Mucosa of descending colon (tissue), 3 donors: ENCODE measurements at regions not wholly inside any gene's neighbourhood (a gene's known extent, or its start where the extent isn't known, plus 50 kb on each side); places are given as distances from the start of the nearest gene placed in this dataset.

Experiments
- ATAC-seq: fragments of 200-7000 bp; cut with Tn5 transposase; one replicate; pipeline ENCODE4 v1.9.1; 2020; ENCODE audit warnings: mild to moderate bottlenecking, moderate library complexity
- DNase-seq, 3 donors: peaks; one replicate each; pipeline ENCODE4 v3.0.0-alpha.2; 2020
- H3K36me3 ChIP-seq: fragments of 200-600 bp; one replicate; pipeline ENCODE4 v1.8.0; 2021; ENCODE audit warnings: low read depth, mild to moderate bottlenecking
- H3K4me1 ChIP-seq: fragments of 200-600 bp; one replicate; pipeline ENCODE4 v1.8.0; 2021; ENCODE audit warnings: low read depth, mild to moderate bottlenecking
- H3K4me3 ChIP-seq: fragments of 200-600 bp; one replicate; pipeline ENCODE4 v1.8.0; 2021; ENCODE audit warnings: mild to moderate bottlenecking
- H3K9me3 ChIP-seq: fragments of 200-600 bp; one replicate; pipeline ENCODE4 v1.8.0; 2021; ENCODE audit warnings: mild to moderate bottlenecking
- intact Hi-C, 2 donors: fragments of 100-400 bp; cut with DNase I in 1 of 2; cut with micrococcal nuclease in 1 of 2; formaldehyde crosslinking; loops; one replicate each; pipeline versions ENCODE4 v1.11.0 to v1.11.1; 2022; cut with DNase I, micrococcal nuclease
- TF ChIP-seq, protein P1 (sequence below): fragments of 200-600 bp; IDR thresholded peaks from one replicate; pipeline ENCODE4 v1.8.0; 2022; ENCODE audit warnings: antibody characterized with exemption, mild to moderate bottlenecking
- donor health status: DM: no; HTN: no; CAD: no; lungs with moderate emphysema.
- donor health status: DM: no; HTN: no; CAD: no.
- donor health status: DM: no; HTN: yes; CAD: no.

DNA sequence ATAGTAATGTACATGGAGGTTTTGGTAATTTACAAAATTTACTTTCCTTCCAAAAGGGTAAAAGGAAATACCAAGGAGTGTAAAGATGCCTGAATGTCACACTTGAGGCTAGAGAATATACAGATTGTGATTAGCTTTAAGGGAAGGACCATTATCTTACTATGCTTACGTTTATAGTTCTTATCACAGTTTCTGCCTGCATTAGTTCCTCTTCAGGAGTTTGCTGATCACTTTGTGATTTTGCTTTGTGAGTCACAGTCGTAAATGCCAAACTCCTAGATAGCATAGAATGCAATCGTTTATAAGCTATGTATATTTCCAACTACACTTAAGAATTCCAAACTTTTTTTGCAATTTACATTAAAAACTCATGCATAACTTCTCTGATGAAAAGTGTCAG is 1034.6 kb downstream of the DIPK2A start:
- H3K36me3 ChIP-seq = no peaks in the 10 kb centered on the region
- DNase-seq = no peak
- intact Hi-C loops = no loop called here

DNA sequence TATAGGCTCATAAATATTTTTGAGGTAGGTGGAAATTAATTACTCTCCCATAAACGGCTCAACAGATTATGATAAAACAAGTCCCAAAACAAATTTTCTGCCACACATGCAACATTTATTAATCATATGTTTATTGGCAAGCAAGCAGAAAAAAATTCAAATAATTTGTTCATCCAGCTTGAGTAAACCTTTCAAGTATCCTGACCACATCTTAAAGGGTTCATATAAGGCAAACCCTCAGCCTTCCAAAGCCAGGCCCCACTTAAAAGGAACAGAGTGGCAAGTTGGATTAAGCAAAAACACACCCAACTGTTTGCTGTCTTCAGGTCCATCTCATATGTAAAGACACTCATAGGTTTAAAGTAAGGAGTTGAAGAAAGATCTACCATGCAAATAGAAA is 1042.3 kb downstream of the DIPK2A start:
- Histone ChIP-seq H3K36me3 (no peaks in the 10 kb centered on the region), H3K4me1 (no peaks in the 10 kb centered on the region), H3K9me3 (peaks cover 5% of the 10 kb centered on the region), H3K4me3 (no peak overlapping the region)
- ATAC-seq (no peak), DNase-seq (no peak)
- intact Hi-C loops = no loop called here
- TF ChIP-seq, protein P1, sequence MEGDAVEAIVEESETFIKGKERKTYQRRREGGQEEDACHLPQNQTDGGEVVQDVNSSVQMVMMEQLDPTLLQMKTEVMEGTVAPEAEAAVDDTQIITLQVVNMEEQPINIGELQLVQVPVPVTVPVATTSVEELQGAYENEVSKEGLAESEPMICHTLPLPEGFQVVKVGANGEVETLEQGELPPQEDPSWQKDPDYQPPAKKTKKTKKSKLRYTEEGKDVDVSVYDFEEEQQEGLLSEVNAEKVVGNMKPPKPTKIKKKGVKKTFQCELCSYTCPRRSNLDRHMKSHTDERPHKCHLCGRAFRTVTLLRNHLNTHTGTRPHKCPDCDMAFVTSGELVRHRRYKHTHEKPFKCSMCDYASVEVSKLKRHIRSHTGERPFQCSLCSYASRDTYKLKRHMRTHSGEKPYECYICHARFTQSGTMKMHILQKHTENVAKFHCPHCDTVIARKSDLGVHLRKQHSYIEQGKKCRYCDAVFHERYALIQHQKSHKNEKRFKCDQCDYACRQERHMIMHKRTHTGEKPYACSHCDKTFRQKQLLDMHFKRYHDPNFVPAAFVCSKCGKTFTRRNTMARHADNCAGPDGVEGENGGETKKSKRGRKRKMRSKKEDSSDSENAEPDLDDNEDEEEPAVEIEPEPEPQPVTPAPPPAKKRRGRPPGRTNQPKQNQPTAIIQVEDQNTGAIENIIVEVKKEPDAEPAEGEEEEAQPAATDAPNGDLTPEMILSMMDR = no peak

More for the DNA sequence above, 1034.6 kb downstream of the DIPK2A start:
- H3K4me3 ChIP-seq = no peak overlapping the region
- ATAC-seq = no peak
- H3K9me3 ChIP-seq = peaks cover 7% of the 10 kb centered on the region
- H3K4me1 ChIP-seq = no peaks in the 10 kb centered on the region
- TF ChIP-seq, protein P1 = no peak

DNA sequence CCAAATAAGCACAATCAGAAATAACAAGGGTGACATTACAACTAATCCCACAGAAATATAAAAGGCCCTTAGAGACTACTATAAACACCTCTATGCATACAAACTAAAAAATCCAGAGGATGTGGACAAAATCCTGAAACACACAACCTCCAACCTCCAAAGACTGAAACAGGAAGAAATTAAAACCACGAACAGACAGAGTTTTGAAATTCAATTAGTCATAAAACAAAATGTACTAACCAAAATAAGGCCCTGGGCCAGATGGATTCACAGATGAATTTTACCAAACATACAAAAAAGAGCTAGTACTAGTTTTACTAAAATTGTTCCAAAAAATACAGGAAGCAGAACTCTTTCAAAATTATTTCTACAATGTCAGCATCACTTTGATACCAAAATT is 1043.6 kb downstream of the DIPK2A start:
- TF ChIP-seq, protein P1 = no peak
- H3K4me1 ChIP-seq = no peaks in the 10 kb centered on the region
- H3K9me3 ChIP-seq = peaks cover 5% of the 10 kb centered on the region
- H3K4me3 ChIP-seq = no peak overlapping the region
- DNase-seq (no peak), ATAC-seq (no peak)
- no peaks in the 10 kb centered on the region for H3K36me3 ChIP-seq
- intact Hi-C loops = no loop called here

DNA sequence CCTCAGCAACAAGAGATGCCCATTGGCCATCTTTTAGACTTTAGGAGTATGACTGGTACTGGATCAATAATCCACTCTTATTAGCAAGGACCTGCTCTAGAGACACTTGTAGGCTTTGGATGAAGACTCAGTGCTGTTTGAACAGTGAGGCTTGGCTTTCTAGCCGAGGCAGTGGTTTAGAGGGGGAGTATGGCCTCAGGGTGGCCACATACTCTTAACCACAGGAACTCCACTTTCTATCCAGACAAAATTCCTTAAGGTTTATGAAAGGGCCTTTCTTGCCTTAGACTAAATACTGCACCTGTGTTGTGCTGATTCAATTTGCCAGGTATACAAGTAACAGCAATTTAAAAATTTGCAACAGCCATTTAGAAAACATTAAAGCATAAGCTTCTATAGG is 1046.3 kb downstream of the DIPK2A start:
- Histone ChIP-seq H3K4me3 (no peak overlapping the region), H3K36me3 (no peaks in the 10 kb centered on the region), H3K4me1 (no peaks in the 10 kb centered on the region), H3K9me3 (peaks cover 5% of the 10 kb centered on the region)
- TF ChIP-seq, protein P1 = no peak
- ATAC-seq (no peak), DNase-seq (no peak)
- intact Hi-C loops = no loop called here

DNA sequence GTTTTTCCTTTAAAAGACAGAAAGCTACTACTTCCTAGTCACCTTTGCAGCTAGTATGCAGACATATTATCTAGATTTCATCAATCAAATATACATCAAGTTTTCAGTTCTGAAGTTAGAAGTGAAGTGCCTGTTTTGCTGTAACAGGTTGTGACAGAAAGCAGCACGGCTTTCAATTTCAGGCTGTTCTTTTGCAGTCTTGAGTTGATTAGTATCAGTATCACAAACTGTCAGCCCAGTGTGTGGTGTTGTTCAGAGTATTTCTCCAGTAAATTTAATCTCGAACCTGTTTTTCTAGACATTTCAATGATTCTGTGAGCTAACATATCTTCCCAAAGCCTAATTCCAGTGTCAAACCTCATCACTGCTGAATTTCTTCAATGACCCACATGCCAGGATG is 1050.8 kb downstream of the DIPK2A start:
- intact Hi-C loops = no loop called here

More for the DNA sequence above, 1050.8 kb downstream of the DIPK2A start:
- ATAC-seq (no peak), DNase-seq (no peak)
- TF ChIP-seq, protein P1 = no peak
- no peak overlapping the region for H3K4me3 ChIP-seq
- no peaks in the 10 kb centered on the region for H3K36me3 ChIP-seq
- H3K4me1 ChIP-seq = no peaks in the 10 kb centered on the region
- peaks cover 2% of the 10 kb centered on the region for H3K9me3 ChIP-seq
